Mesothelial cell of epicardium (in vitro differentiated cells): ENCODE measurements at regions not wholly inside any gene's neighbourhood (a gene's known extent, or its start where the extent isn't known, plus 50 kb on each side); places are given as distances from the start of the nearest gene placed in this dataset.

ENCODE experiments used
- DNase-seq, 2 experiments: peaks; one replicate each; pipeline ENCODE4 v3.0.0; 2021; ENCODE audit warnings: low spot score in 2 of 2; ENCODE audit not compliant: unreplicated experiment in 2 of 2
- H3K27ac Mint-ChIP-seq: 2 replicates; pipeline ENCODE4 v1.8.0; 2021; ENCODE audit warnings: mixed read lengths
- H3K27me3 Mint-ChIP-seq: 2 replicates; pipeline ENCODE4 v1.8.0; 2021; ENCODE audit warnings: low read depth, mixed read lengths
- H3K36me3 Mint-ChIP-seq: 2 replicates; pipeline ENCODE4 v1.8.0; 2021; ENCODE audit warnings: mixed read lengths
- H3K4me1 Mint-ChIP-seq: 2 replicates; pipeline ENCODE4 v1.8.0; 2021; ENCODE audit warnings: mixed read lengths
- H3K4me3 Mint-ChIP-seq: 2 replicates; pipeline ENCODE4 v1.8.0; 2021; ENCODE audit warnings: mild to moderate bottlenecking, moderate library complexity, mixed read lengths
- H3K9me3 Mint-ChIP-seq: 2 replicates; pipeline ENCODE4 v1.8.0; 2021; ENCODE audit warnings: mixed read lengths
- CTCF ChIP-seq: fragments of 200-600 bp; sonication (generic); IDR thresholded peaks from one replicate; pipeline ENCODE4 v1.5.0; 2021; ENCODE audit warnings: antibody characterized with exemption; ENCODE audit not compliant: unreplicated experiment

- H3K27me3 Mint-ChIP-seq = no peaks in the 10 kb centered on the region
- no peaks in the 10 kb centered on the region for H3K36me3 Mint-ChIP-seq
- no peak for DNase-seq
- no peak overlapping the region for H3K4me3 Mint-ChIP-seq
- peaks cover 2% of the 10 kb centered on the region for H3K4me1 Mint-ChIP-seq
- H3K9me3 Mint-ChIP-seq = peaks cover 8% of the 10 kb centered on the region
- no peak overlapping the region for H3K27ac Mint-ChIP-seq
- TF ChIP-seq CTCF = no peak
Measured at GRCh38 chr2:209029249-209029648, 394.6 kb upstream of the MAP2 start.

- Mint-ChIP-seq H3K4me3 (no peak overlapping the region), H3K9me3 (no peaks in the 10 kb centered on the region), H3K27ac (no peak overlapping the region), H3K4me1 (no peaks in the 10 kb centered on the region), H3K27me3 (no peaks in the 10 kb centered on the region), H3K36me3 (no peaks in the 10 kb centered on the region)
- DNase-seq = no peak
- TF ChIP-seq CTCF = no peak
Measured at GRCh38 chr2:209044307-209044706, 379.5 kb upstream of the MAP2 start.

GRCh38 chr2:209046163-209046562 lies 377.7 kb upstream of the MAP2 start:
- Mint-ChIP-seq H3K36me3 (no peaks in the 10 kb centered on the region), H3K27ac (no peak overlapping the region), H3K4me1 (no peaks in the 10 kb centered on the region), H3K9me3 (no peaks in the 10 kb centered on the region), H3K4me3 (no peak overlapping the region), H3K27me3 (no peaks in the 10 kb centered on the region)
- DNase-seq = no peak
- no peak for TF ChIP-seq CTCF

- Mint-ChIP-seq H3K4me1 (no peaks in the 10 kb centered on the region), H3K36me3 (no peaks in the 10 kb centered on the region), H3K27ac (no peak overlapping the region), H3K9me3 (no peaks in the 10 kb centered on the region), H3K27me3 (no peaks in the 10 kb centered on the region), H3K4me3 (no peak overlapping the region)
- no peak for DNase-seq
- TF ChIP-seq CTCF = no peak
Measured at GRCh38 chr2:209049608-209050007, 374.2 kb upstream of the MAP2 start.

GRCh38 chr2:209062210-209062609 lies 361.6 kb upstream of the MAP2 start:
- no peak overlapping the region for H3K27ac Mint-ChIP-seq
- H3K4me1 Mint-ChIP-seq = peaks cover 8% of the 10 kb centered on the region
- no peak for DNase-seq
- H3K36me3 Mint-ChIP-seq = no peaks in the 10 kb centered on the region
- H3K27me3 Mint-ChIP-seq = no peaks in the 10 kb centered on the region
- H3K4me3 Mint-ChIP-seq = no peak overlapping the region
- peaks cover 5% of the 10 kb centered on the region for H3K9me3 Mint-ChIP-seq
- TF ChIP-seq CTCF = no peak

GRCh38 chr2:209070262-209070661 lies 353.6 kb upstream of the MAP2 start:
- Mint-ChIP-seq H3K9me3 (no peaks in the 10 kb centered on the region), H3K4me3 (no peak overlapping the region), H3K36me3 (no peaks in the 10 kb centered on the region), H3K4me1 (peaks cover 20% of the 10 kb centered on the region), H3K27me3 (no peaks in the 10 kb centered on the region), H3K27ac (no peak overlapping the region)
- DNase-seq = no peak
- no peak for TF ChIP-seq CTCF
